ENCODE measurements at regions not wholly inside any gene's neighbourhood (a gene's known extent, or its start where the extent isn't known, plus 50 kb on each side); places are given as distances from the start of the nearest gene placed in this dataset.

DNA sequence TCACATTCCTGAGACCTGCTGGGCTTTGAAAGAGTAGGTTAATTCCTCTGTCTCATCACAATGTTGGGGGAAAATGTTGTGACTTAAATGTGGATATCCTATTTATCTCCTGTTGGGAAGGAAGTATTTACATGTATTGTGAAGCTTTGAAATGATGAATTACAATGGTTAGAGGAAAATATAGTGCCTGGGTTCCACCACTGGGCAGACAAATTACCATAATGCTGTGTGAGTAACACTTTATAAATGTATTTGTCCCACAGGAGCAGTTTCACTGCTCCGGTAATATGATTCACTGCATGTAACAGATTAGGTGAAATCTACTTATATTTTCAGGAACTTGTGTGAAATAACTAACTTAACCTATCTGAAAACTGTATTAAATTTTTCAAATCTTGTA is 1476.4 kb downstream of the NLGN4Y start:
- TF ChIP-seq, protein P1, sequence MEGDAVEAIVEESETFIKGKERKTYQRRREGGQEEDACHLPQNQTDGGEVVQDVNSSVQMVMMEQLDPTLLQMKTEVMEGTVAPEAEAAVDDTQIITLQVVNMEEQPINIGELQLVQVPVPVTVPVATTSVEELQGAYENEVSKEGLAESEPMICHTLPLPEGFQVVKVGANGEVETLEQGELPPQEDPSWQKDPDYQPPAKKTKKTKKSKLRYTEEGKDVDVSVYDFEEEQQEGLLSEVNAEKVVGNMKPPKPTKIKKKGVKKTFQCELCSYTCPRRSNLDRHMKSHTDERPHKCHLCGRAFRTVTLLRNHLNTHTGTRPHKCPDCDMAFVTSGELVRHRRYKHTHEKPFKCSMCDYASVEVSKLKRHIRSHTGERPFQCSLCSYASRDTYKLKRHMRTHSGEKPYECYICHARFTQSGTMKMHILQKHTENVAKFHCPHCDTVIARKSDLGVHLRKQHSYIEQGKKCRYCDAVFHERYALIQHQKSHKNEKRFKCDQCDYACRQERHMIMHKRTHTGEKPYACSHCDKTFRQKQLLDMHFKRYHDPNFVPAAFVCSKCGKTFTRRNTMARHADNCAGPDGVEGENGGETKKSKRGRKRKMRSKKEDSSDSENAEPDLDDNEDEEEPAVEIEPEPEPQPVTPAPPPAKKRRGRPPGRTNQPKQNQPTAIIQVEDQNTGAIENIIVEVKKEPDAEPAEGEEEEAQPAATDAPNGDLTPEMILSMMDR (IDR thresholded peaks at IDR 0.05) = no peak
- TF ChIP-seq POLR2A (IDR thresholded peaks at IDR 0.05) = no peak
- Histone ChIP-seq H3K27me3 (no peaks in the 10 kb centered on the region), H3K4me3 (no peak overlapping the region), H3K4me1 (no peaks in the 10 kb centered on the region), H3K36me3 (no peaks in the 10 kb centered on the region), H3K9me3 (no peaks in the 10 kb centered on the region), H3K27ac (no peak overlapping the region)
- no peak for ATAC-seq
- DNase-seq = no peak
- intact Hi-C loops (cut with DNase I) = no loop called here
- WGBS, 4 donors = 84 to 89% methylated on average over 1 of the region's 1 CpG; no CpG with 5 or more reads in 2 of the 4 donors

GRCh38 chrY:16001896-16002295 is 1477.6 kb downstream of the NLGN4Y start:
- ATAC-seq (no peak), DNase-seq (no peak)
- H3K4me3 ChIP-seq = no peak overlapping the region
- no peaks in the 10 kb centered on the region for H3K36me3 ChIP-seq
- no peak overlapping the region for H3K27ac ChIP-seq
- intact Hi-C loops (cut with DNase I) = no loop called here
- H3K9me3 ChIP-seq = no peaks in the 10 kb centered on the region
- H3K4me1 ChIP-seq = no peaks in the 10 kb centered on the region
- TF ChIP-seq, protein P1 (IDR thresholded peaks at IDR 0.05) = no peak
- no peak for TF ChIP-seq POLR2A (IDR thresholded peaks at IDR 0.05)
- H3K27me3 ChIP-seq = no peaks in the 10 kb centered on the region

GRCh38 chrY:16051908-16052643 is 1527.7 kb downstream of the NLGN4Y start:
- no peak for DNase-seq
- H3K4me1 ChIP-seq = no peaks in the 10 kb centered on the region
- intact Hi-C loops (cut with DNase I) = no loop called here
- 59 to 76% methylated on average over 1 of the region's 1 CpG; no CpG with 5 or more reads in 2 of the 4 donors for WGBS, 4 donors
- no peaks in the 10 kb centered on the region for H3K36me3 ChIP-seq
- H3K27me3 ChIP-seq = no peaks in the 10 kb centered on the region
- ATAC-seq = no peak
- no peak overlapping the region for H3K27ac ChIP-seq
- TF ChIP-seq, protein P1 (IDR thresholded peaks at IDR 0.05) = no peak
- no peak for TF ChIP-seq POLR2A (IDR thresholded peaks at IDR 0.05)
- no peak overlapping the region for H3K4me3 ChIP-seq
- H3K9me3 ChIP-seq = no peaks in the 10 kb centered on the region

DNA sequence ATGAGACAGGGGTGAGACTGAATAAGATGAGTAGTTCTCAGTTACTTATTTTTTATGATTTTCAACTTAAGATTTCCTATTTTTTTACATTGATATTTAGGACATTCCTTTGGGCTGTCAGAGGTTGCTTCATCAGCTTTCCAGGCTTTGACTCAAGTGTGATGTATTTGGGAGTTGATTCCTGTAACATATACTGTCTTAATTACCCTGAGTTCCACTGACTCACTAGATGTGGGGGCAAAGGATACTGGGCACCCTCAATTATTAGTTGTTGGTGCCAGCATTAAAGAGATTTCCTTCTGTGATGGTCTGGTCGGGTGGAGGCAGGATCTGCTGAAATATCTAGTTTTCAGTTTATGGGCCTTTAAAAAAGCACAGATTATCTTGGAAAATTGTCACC is 1535.8 kb downstream of the NLGN4Y start:
- intact Hi-C loops (cut with DNase I) = no loop called here
- TF ChIP-seq, protein P1 (IDR thresholded peaks at IDR 0.05) = no peak
- TF ChIP-seq POLR2A (IDR thresholded peaks at IDR 0.05) = no peak
- Histone ChIP-seq H3K27me3 (no peaks in the 10 kb centered on the region), H3K27ac (no peak overlapping the region), H3K4me3 (no peak overlapping the region), H3K36me3 (no peaks in the 10 kb centered on the region), H3K9me3 (no peaks in the 10 kb centered on the region), H3K4me1 (no peaks in the 10 kb centered on the region)
- DNase-seq = no peak
- WGBS, 4 donors = 39 to 44% methylated on average over 1 of the region's 1 CpG; no CpG with 5 or more reads in 2 of the 4 donors
- no peak for ATAC-seq

Data from heart left ventricle (tissue), 16 donors.